ENCODE measurements at regions not wholly inside any gene's neighbourhood (a gene's known extent, or its start where the extent isn't known, plus 50 kb on each side); places are given as distances from the start of the nearest gene placed in this dataset.

GRCh38 chr2:23285091-23285800 is 99.7 kb upstream of the KLHL29 start:
- TF ChIP-seq, protein P1, sequence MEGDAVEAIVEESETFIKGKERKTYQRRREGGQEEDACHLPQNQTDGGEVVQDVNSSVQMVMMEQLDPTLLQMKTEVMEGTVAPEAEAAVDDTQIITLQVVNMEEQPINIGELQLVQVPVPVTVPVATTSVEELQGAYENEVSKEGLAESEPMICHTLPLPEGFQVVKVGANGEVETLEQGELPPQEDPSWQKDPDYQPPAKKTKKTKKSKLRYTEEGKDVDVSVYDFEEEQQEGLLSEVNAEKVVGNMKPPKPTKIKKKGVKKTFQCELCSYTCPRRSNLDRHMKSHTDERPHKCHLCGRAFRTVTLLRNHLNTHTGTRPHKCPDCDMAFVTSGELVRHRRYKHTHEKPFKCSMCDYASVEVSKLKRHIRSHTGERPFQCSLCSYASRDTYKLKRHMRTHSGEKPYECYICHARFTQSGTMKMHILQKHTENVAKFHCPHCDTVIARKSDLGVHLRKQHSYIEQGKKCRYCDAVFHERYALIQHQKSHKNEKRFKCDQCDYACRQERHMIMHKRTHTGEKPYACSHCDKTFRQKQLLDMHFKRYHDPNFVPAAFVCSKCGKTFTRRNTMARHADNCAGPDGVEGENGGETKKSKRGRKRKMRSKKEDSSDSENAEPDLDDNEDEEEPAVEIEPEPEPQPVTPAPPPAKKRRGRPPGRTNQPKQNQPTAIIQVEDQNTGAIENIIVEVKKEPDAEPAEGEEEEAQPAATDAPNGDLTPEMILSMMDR (IDR thresholded peaks at IDR 0.05) = no peak
- no peak for TF ChIP-seq EZH2 (IDR thresholded peaks at IDR 0.05)
